ENCODE measurements at regions not wholly inside any gene's neighbourhood (a gene's known extent, or its start where the extent isn't known, plus 50 kb on each side); places are given as distances from the start of the nearest gene placed in this dataset.

DNA sequence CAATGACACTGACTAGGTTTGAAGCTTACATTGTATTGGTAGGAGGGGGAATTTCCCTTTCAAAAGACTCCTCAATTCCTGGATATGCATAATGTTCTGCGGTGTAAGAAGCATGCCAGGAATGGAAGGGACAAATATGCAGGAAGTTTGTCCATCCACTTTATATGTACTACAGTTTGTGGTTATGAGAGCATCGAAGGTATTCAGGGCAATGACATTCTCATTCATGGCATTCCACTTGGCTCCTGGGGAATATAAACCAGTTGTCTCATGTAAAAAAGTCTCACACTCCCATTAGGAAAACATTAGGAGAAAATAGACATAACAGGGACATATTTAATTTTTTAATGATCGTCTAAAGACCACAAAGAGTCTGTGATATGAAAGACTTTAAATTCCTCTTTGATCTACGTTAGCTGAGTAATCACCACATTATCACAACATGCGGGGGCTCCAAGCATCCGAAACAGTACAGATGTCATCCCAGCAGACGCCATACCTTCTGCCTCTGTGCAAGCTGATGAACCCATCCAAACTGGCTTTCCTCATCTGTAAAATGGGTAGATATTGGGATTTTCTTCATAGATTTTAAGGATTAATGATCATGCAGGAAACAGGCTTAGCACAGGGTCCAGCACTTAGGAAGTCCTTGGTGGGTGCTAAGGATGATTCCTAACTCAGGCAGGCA, 675.3 kb downstream of the INHBA start (continued):
- TF ChIP-seq, protein P1, sequence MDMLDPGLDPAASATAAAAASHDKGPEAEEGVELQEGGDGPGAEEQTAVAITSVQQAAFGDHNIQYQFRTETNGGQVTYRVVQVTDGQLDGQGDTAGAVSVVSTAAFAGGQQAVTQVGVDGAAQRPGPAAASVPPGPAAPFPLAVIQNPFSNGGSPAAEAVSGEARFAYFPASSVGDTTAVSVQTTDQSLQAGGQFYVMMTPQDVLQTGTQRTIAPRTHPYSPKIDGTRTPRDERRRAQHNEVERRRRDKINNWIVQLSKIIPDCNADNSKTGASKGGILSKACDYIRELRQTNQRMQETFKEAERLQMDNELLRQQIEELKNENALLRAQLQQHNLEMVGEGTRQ (IDR thresholded peaks at IDR 0.05; ENCODE audit: borderline replicate concordance, low read depth, low read length): no peak
- no peak for TF ChIP-seq MXI1 (IDR thresholded peaks at IDR 0.05; ENCODE audit: low read depth, low read length)
- TF ChIP-seq, protein P2, sequence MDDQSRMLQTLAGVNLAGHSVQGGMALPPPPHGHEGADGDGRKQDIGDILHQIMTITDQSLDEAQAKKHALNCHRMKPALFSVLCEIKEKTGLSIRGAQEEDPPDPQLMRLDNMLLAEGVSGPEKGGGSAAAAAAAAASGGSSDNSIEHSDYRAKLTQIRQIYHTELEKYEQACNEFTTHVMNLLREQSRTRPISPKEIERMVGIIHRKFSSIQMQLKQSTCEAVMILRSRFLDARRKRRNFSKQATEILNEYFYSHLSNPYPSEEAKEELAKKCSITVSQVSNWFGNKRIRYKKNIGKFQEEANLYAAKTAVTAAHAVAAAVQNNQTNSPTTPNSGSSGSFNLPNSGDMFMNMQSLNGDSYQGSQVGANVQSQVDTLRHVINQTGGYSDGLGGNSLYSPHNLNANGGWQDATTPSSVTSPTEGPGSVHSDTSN (IDR thresholded peaks at IDR 0.05): peak; percentile 86
- TF ChIP-seq EP300 (IDR thresholded peaks at IDR 0.05; ENCODE audit: borderline replicate concordance in 1 of 2, low read depth in 1 of 2, low read length in 1 of 2): peak; percentile 44 to 96; a peak in 3 of 4 replicates
- TF ChIP-seq TAF1 (IDR thresholded peaks at IDR 0.05; ENCODE audit: borderline replicate concordance, low read depth, low read length): no peak
- peak; percentile 83 for TF ChIP-seq JUND (IDR thresholded peaks at IDR 0.05)
- no peak; the same call in 1 of the 2 replicates for TF ChIP-seq SMC3 (IDR thresholded peaks at IDR 0.05; ENCODE audit: low read depth, low read length)
- TF ChIP-seq ELF1 (IDR thresholded peaks at IDR 0.05): peak; percentile 80
- peak; percentile 79; the same call in 1 of the 2 replicates for TF ChIP-seq FOSL2 (IDR thresholded peaks at IDR 0.05; ENCODE audit: borderline replicate concordance, low read depth)
- TF ChIP-seq TCF12 (IDR thresholded peaks at IDR 0.05): peak; percentile 97
- TF ChIP-seq EZH2phosphoT487 (IDR thresholded peaks at IDR 0.05; ENCODE audit: borderline replicate concordance, low read depth): no peak

DNA sequence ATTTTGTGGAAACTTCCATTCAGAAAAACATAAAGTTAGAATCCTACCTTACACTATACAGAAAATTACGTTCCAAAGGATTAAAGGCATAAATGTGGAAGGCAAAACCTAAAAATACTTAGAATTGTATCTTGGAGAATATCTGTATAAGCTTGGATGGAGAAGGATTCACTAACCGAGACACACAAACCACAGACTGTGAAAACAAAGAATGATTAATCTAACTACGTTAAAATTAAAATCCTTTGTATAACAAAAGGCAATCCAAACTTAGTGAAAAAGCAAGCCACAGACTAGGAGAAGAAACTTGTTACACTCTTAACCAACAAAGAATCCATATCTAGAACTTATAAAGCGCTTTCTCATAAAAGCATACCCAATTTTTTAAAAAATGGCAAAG, 678.8 kb downstream of the INHBA start:
- Histone ChIP-seq H3K9me2 (no peaks in the 10 kb centered on the region), H4K20me1 (ENCODE audit: insufficient read depth) (no peaks in the 10 kb centered on the region), H3F3A (replicated peaks; ENCODE audit: insufficient read depth) (peaks cover 22% of the 10 kb centered on the region), H3K4me1 (ENCODE audit: control insufficient read depth in 1 of 2, insufficient read depth in 2 of 2, low read depth in 1 of 2, low read length in 1 of 2) (peaks cover 2 to 21% of the 10 kb centered on the region in 2 experiments; a peak in 3 of 4 replicates), H3K4me2 (no peak overlapping the region), H3K9me3 (no peaks in the 10 kb centered on the region), H3K9ac (no peak overlapping the region), H3K79me2 (ENCODE audit: insufficient read depth) (no peaks in the 10 kb centered on the region), H3K27ac (ENCODE audit: low read depth in 2 of 2, low read length in 1 of 2) (no peak overlapping the region), H3K27me3 (ENCODE audit: insufficient read depth) (no peaks in the 10 kb centered on the region), H3K36me3 (replicated peaks in 1 of 2; ENCODE audit: control insufficient read depth in 1 of 2, insufficient read depth in 2 of 2, low read length in 1 of 2) (no peaks in the 10 kb centered on the region), H2AFZ (ENCODE audit: low read depth) (no peak overlapping the region), H3K4me3 (ENCODE audit: low read depth in 2 of 2, low read length in 1 of 2) (no peak overlapping the region)
- TF ChIP-seq MXI1 (IDR thresholded peaks at IDR 0.05; ENCODE audit: low read depth, low read length): no peak
- TF ChIP-seq TCF12 (IDR thresholded peaks at IDR 0.05): no peak
- 84% methylated on average over 4 of the region's 4 CpGs for WGBS (ENCODE audit: low lambda C conversion rate)
- DNase-seq: no peak
- CTCF ChIA-PET: no interaction called here
- POLR2A ChIA-PET: no interaction called here

DNA sequence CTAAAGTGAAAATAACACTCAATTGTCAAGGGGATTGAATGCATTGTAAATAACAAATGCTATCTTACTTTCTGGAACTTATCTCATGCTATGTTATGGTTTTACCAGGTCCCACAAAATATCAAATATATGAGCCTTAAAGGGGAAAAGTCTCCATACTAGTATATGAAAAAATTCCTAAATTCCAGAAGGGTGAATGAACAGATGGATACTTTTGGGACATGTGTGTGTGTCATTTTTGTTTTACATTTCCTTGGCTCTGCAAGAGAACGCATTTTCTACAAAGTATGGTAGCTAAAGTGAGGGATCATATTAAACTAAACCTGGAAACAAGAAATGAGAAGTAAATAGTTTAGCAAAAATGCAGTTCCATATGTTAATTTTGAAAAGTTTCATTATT, 682.8 kb downstream of the INHBA start:
- POLR2A ChIA-PET: no interaction called here
- Histone ChIP-seq H3K27ac (ENCODE audit: low read depth in 2 of 2, low read length in 1 of 2) (no peak overlapping the region), H3K36me3 (replicated peaks in 1 of 2; ENCODE audit: control insufficient read depth in 1 of 2, insufficient read depth in 2 of 2, low read length in 1 of 2) (no peaks in the 10 kb centered on the region), H3F3A (replicated peaks; ENCODE audit: insufficient read depth) (no peaks in the 10 kb centered on the region), H3K79me2 (ENCODE audit: insufficient read depth) (no peaks in the 10 kb centered on the region), H2AFZ (ENCODE audit: low read depth) (no peak overlapping the region), H3K9ac (no peak overlapping the region), H3K4me3 (ENCODE audit: low read depth in 2 of 2, low read length in 1 of 2) (no peak overlapping the region), H4K20me1 (ENCODE audit: insufficient read depth) (no peaks in the 10 kb centered on the region), H3K27me3 (ENCODE audit: insufficient read depth) (no peaks in the 10 kb centered on the region), H3K9me3 (no peaks in the 10 kb centered on the region), H3K4me2 (no peak overlapping the region), H3K4me1 (ENCODE audit: control insufficient read depth in 1 of 2, insufficient read depth in 2 of 2, low read depth in 1 of 2, low read length in 1 of 2) (no peaks in the 10 kb centered on the region), H3K9me2 (no peaks in the 10 kb centered on the region)
- CTCF ChIA-PET: no interaction called here
- DNase-seq: no peak
- WGBS (ENCODE audit: low lambda C conversion rate): 85% methylated on average over 1 of the region's 1 CpG
- no peak for TF ChIP-seq RFX5 (IDR thresholded peaks at IDR 0.05; ENCODE audit: low read length)
- TF ChIP-seq, protein P1 (IDR thresholded peaks at IDR 0.05; ENCODE audit: borderline replicate concordance, low read depth, low read length): no peak
- TF ChIP-seq YY1 (IDR thresholded peaks at IDR 0.05; ENCODE audit: low read depth): no peak
- no peak for TF ChIP-seq GATA2 (CRISPR knock-in tag; IDR thresholded peaks at IDR 0.05)
- no peak for TF ChIP-seq SMC3 (IDR thresholded peaks at IDR 0.05; ENCODE audit: low read depth, low read length)
- TF ChIP-seq CHD2 (IDR thresholded peaks at IDR 0.05; ENCODE audit: low read length, partially characterized antibody): no peak
- TF ChIP-seq TAF1 (IDR thresholded peaks at IDR 0.05; ENCODE audit: borderline replicate concordance, low read depth, low read length): no peak
- TF ChIP-seq ELF1 (IDR thresholded peaks at IDR 0.05): no peak
- TF ChIP-seq MXI1 (IDR thresholded peaks at IDR 0.05; ENCODE audit: low read depth, low read length): no peak
- TF ChIP-seq JUND (IDR thresholded peaks at IDR 0.05): no peak
- TF ChIP-seq MEF2A (IDR thresholded peaks at IDR 0.05; ENCODE audit: borderline replicate concordance, low read depth): no peak
- TF ChIP-seq, protein P3, sequence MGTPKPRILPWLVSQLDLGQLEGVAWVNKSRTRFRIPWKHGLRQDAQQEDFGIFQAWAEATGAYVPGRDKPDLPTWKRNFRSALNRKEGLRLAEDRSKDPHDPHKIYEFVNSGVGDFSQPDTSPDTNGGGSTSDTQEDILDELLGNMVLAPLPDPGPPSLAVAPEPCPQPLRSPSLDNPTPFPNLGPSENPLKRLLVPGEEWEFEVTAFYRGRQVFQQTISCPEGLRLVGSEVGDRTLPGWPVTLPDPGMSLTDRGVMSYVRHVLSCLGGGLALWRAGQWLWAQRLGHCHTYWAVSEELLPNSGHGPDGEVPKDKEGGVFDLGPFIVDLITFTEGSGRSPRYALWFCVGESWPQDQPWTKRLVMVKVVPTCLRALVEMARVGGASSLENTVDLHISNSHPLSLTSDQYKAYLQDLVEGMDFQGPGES (IDR thresholded peaks at IDR 0.05; ENCODE audit: low read depth, low read length): no peak
- TF ChIP-seq POLR2AphosphoS5 (IDR thresholded peaks at IDR 0.05; ENCODE audit: low read depth, low read length): no peak
- no peak for TF ChIP-seq EZH2phosphoT487 (IDR thresholded peaks at IDR 0.05; ENCODE audit: borderline replicate concordance, low read depth)

Data from SK-N-SH (cell line).